GM12891 (cell line): ENCODE measurements at regions not wholly inside any gene's neighbourhood (a gene's known extent, or its start where the extent isn't known, plus 50 kb on each side); places are given as distances from the start of the nearest gene placed in this dataset.

Source experiments
- DNase-seq: peaks from one replicate; pipeline ENCODE4 v3.0.0; 2011; ENCODE audit warnings: low spot score; ENCODE audit not compliant: insufficient read length
- FAIRE-seq: peaks from 2 replicates; lab custom pipeline; 2011; peaks lifted over from hg19 to GRCh38; lab: Jason Lieb, UNC
- PAX5 ChIP-seq: IDR thresholded peaks from 2 replicates; pipeline ENCODE4 v1.6.1; 2011; ENCODE audit warnings: low read length, moderate library complexity, mild to moderate bottlenecking; ENCODE audit not compliant: insufficient read depth, severe bottlenecking
- POLR2A ChIP-seq: IDR thresholded peaks from 2 replicates; pipeline ENCODE4 v1.6.1; 2011; ENCODE audit warnings: low read depth, low read length, control low read depth
- POLR2AphosphoS5 ChIP-seq: IDR thresholded peaks from 2 replicates; pipeline ENCODE4 v1.6.1; 2011; ENCODE audit warnings: low read depth, low read length, control low read depth
- POU2F2 ChIP-seq: IDR thresholded peaks from 2 replicates; pipeline ENCODE4 v1.6.1; 2011; ENCODE audit warnings: low read depth, mild to moderate bottlenecking, control low read depth, low read length, moderate library complexity
- SPI1 ChIP-seq: IDR thresholded peaks from 2 replicates; pipeline ENCODE4 v1.6.1; 2011; ENCODE audit warnings: low read depth, low read length, control low read depth
- TAF1 ChIP-seq: IDR thresholded peaks from 2 replicates; pipeline ENCODE4 v1.6.1; 2011; ENCODE audit warnings: low read depth, low read length, control low read depth

- no peak for TF ChIP-seq TAF1
- no peak for TF ChIP-seq POU2F2
- no peak for TF ChIP-seq POLR2A
- TF ChIP-seq SPI1 = 0 out of 2 replicates have a peak, but pooled peaks have one; percentile 14
- TF ChIP-seq PAX5 = no peak
- TF ChIP-seq POLR2AphosphoS5 = no peak
- DNase-seq = no peak
- FAIRE-seq = peak; percentile 65
Measured at GRCh38 chr11:123362941-123363340, 67.1 kb upstream of the GRAMD1B start.

DNA sequence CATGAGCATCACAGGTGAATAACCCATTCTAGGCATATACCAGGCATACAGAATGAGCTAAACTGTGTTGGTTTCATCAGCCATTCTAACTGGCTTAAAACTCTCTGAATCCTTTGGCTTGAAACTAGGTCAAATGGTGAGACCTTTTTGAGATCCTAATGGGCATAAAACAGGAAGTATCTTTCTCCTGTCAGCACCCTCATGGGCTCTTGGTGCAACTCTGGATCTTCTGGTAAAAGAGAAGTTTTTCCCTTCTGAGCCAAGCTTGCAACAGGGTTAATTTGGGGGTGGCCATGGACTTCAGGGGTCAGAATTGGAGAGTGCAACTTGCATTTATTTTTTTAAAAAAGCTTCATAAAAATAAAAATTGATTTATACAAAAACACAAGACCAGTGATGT is 67.9 kb upstream of the GRAMD1B start:
- no peak for DNase-seq
- TF ChIP-seq TAF1 (no peak), PAX5 (no peak), SPI1 (no peak), POLR2A (no peak), POLR2AphosphoS5 (no peak)
- FAIRE-seq = no peak

DNA sequence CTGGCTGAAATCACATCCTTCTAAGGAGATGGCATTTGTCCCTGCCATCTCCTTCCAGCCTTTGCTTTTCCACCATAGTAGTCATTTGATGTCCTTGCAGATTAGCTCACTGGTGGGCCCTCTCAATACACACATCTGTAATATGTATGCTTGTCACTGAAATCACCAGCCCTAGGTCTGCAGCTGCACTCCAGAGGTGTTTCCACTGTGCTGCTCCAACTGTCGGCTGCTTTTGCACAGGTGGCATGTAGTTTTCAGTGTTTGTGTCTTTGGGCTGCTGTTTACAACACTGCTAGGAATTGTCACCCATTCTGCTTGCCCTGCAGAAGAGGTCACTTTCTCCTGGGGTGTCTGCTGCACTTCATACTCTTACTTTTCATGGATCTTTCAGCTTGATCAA is 69.0 kb upstream of the GRAMD1B start:
- TF ChIP-seq POU2F2 = no peak
- no peak for TF ChIP-seq POLR2AphosphoS5
- no peak for TF ChIP-seq POLR2A
- no peak for DNase-seq
- FAIRE-seq = peak; percentile 84

DNA sequence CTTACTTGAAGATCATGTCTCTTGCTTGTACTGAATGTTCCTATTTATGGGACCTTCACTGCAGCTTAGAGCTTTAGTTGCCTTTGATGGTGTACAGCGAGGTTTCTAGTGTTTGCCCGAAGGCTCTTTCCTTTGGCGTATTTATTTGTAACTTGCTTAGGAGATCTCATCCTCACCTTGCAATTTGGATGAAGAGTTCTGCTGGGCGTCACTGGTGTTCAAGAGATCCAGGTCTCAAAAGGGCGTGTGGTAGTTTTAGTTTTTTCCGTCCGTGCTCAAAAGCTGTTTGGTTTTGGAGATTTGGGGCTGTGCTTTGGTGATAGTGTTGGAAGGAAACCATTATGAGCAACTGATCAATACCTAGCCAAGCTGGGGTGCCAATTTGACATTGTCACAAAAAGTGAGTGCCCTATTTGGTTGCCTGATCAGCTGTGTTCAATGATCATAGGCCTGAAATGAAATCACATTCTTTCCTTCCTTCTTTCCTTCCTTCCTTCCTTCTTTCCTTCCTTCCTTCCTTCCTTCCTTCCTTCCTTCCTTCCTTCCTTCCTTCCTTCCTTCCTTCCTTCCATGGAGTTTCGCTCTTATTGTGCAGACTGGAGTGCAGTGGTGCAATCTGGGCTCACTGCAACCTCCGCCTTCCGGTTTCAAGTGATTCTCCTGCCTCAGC is 69.7 kb upstream of the GRAMD1B start:
- TF ChIP-seq SPI1 (no peak), POLR2A (no peak), PAX5 (no peak), POLR2AphosphoS5 (no peak), POU2F2 (no peak), TAF1 (no peak)
- DNase-seq (no peak), FAIRE-seq (no peak)

DNA sequence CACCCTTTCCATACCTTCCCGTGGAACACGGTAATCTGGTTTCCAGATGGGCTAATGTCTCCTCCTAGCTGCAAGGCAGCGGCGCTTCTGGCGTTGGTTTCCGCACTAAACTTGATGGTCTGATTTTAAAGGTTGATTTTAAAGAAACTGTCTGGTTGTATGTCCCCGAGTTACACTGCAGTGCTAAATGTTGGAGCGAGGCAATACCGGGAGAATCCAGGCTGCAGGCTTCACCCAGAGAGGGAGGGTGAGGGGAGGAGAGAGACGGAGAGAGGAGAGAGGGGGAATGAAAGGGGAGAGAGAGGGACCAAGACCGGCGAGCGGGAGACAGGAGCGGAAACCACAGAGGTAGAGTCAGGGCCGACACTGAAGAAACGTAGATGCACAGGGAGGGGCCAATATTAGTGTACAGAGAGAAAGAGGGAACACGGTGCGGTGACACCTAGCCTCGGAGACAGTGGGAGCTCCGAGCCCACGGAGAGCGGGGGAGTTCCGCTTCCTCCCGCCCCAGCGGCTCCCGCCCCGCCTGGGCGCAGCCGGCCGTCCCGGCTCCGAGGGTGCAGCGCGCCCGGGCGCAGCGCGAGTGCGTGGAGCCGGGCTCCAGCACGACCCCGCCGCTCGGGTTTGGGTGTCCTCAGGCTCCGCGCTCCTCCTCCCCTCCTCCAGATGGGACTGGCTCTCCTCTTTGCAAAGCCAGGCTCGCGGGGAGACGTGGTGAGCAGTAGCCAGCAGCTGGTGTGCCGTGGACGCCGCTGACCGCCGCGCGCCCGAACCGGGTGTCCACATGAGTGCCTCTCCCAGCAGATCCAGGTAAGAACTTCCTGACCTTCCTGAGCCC is 71.9 kb upstream of the GRAMD1B start:
- DNase-seq = peak; percentile 49
- FAIRE-seq = peak; percentile 96
- TF ChIP-seq POU2F2 (peak; percentile 25; the same call in 1 of the 2 replicates), PAX5 (no peak), POLR2AphosphoS5 (no peak), TAF1 (0 out of 2 replicates have a peak, but pooled peaks have one; percentile 7), SPI1 (peak; percentile 62), POLR2A (peak; percentile 65; the same call in 1 of the 2 replicates)

- FAIRE-seq (no peak), DNase-seq (no peak)
- no peak for TF ChIP-seq TAF1
- no peak for TF ChIP-seq POLR2A
- TF ChIP-seq POU2F2 = no peak
- no peak for TF ChIP-seq SPI1
- no peak for TF ChIP-seq PAX5
Measured at GRCh38 chr11:123357353-123357989, 72.6 kb upstream of the GRAMD1B start.

DNA sequence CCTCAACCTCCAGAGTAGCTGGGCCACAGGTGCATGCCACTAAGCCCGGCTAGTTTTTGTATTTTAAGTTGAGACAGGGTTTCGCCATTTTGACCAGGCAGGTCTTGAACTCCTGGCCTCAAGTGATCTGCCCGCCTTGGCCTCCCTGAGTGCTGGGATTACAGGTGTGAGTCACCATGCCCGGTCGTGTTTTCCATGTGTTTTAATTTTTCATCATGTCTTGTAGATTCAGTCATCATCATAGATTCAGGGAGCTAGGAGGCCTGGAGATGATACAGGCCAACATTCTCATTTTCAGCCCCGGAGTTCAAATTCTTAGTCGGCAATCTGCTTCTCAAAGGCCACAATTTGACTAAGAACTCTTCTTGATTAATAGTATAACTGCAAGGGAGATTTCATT is 73.5 kb upstream of the GRAMD1B start:
- no peak for TF ChIP-seq PAX5
- TF ChIP-seq TAF1 = no peak
- no peak for TF ChIP-seq POU2F2
- FAIRE-seq (no peak), DNase-seq (no peak)

- FAIRE-seq = no peak
- no peak for TF ChIP-seq TAF1
- TF ChIP-seq PAX5 = no peak
- TF ChIP-seq POLR2AphosphoS5 = no peak
- no peak for TF ChIP-seq SPI1
- TF ChIP-seq POU2F2 = no peak
- DNase-seq = no peak
Measured at GRCh38 chr11:123354371-123354975, 75.6 kb upstream of the GRAMD1B start.

GRCh38 chr11:123351375-123351774 is 78.7 kb upstream of the GRAMD1B start:
- DNase-seq (no peak), FAIRE-seq (no peak)

DNA sequence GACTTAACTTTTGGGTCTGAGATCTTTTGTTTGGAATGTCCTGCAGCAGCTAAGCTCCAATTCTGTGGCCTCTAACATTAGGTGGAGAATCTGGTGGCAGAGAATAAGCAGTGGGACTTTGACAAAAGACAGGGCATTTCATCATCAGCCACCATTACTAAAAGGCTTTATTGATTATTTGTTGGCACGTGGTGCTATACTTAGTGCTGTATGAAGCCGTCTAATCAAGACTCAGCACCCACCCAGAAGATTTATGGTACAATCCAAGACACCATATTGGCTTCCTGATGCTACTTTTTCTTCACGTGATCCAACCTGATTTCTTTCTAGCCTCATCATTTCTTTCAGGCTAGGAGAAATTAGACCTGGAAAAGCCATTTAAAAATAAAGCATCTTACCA is 80.7 kb upstream of the GRAMD1B start:
- no peak for FAIRE-seq
- no peak for DNase-seq
- TF ChIP-seq SPI1 (no peak), POU2F2 (no peak), POLR2A (no peak), TAF1 (no peak), PAX5 (no peak), POLR2AphosphoS5 (no peak)

More at GRCh38 chr11:123351375-123351774, 78.7 kb upstream of the GRAMD1B start:
- TF ChIP-seq POU2F2 (no peak), TAF1 (no peak), POLR2A (no peak), SPI1 (no peak), POLR2AphosphoS5 (no peak), PAX5 (no peak)
